Stimulated activated CD4-positive, alpha-beta T cell treated with anti-CD3 and anti-CD28 coated beads, Interleukin-1b, Interleukin-23, amount 100 ng/mL, for 48 hours (primary cell): ENCODE measurements at regions not wholly inside any gene's neighbourhood (a gene's known extent, or its start where the extent isn't known, plus 50 kb on each side); places are given as distances from the start of the nearest gene placed in this dataset.

Experiments used
- DNase-seq: peaks from one replicate; pipeline ENCODE4 v3.0.0-alpha.2; 2020

- no peak for DNase-seq
Measured at GRCh38 chr9:38312406-38312805, 80.1 kb upstream of the ALDH1B1 start.

GRCh38 chr9:38311382-38312270 lies 80.9 kb upstream of the ALDH1B1 start:
- DNase-seq: no peak

- DNase-seq: no peak
Measured at GRCh38 chr9:38309324-38310195, 82.9 kb upstream of the ALDH1B1 start.

GRCh38 chr9:38308136-38308535 lies 84.4 kb upstream of the ALDH1B1 start:
- DNase-seq: no peak

GRCh38 chr9:38306899-38307298 lies 85.6 kb upstream of the ALDH1B1 start:
- DNase-seq: no peak

- no peak for DNase-seq
Measured at GRCh38 chr9:38305582-38305981, 86.9 kb upstream of the ALDH1B1 start.

GRCh38 chr9:38301376-38302106 lies 91.0 kb upstream of the ALDH1B1 start:
- DNase-seq: no peak

GRCh38 chr9:38299856-38300255 lies 92.6 kb upstream of the ALDH1B1 start:
- no peak for DNase-seq

GRCh38 chr9:38298904-38299303 lies 93.6 kb upstream of the ALDH1B1 start:
- no peak for DNase-seq

- DNase-seq: no peak
Measured at GRCh38 chr9:38298503-38298902, 94.0 kb upstream of the ALDH1B1 start.

- no peak for DNase-seq
Measured at GRCh38 chr9:38296807-38297206, 95.7 kb upstream of the ALDH1B1 start.

GRCh38 chr9:38295764-38296163 lies 96.7 kb upstream of the ALDH1B1 start:
- DNase-seq: no peak

- no peak for DNase-seq
Measured at GRCh38 chr9:38294220-38294960, 98.1 kb upstream of the ALDH1B1 start.

GRCh38 chr9:38293022-38293421 lies 99.5 kb upstream of the ALDH1B1 start:
- no peak for DNase-seq

GRCh38 chr9:38292480-38292879 lies 100.0 kb upstream of the ALDH1B1 start:
- DNase-seq: no peak

- no peak for DNase-seq
Measured at GRCh38 chr9:38289866-38290245, 102.6 kb upstream of the ALDH1B1 start.

GRCh38 chr9:38289236-38289865 lies 103.2 kb upstream of the ALDH1B1 start:
- DNase-seq: no peak

- no peak for DNase-seq
Measured at GRCh38 chr9:38288502-38288901, 104.0 kb upstream of the ALDH1B1 start.

- no peak for DNase-seq
Measured at GRCh38 chr9:38287420-38287985, 105.0 kb upstream of the ALDH1B1 start.

GRCh38 chr9:38286766-38287165 lies 105.7 kb upstream of the ALDH1B1 start:
- DNase-seq: no peak

GRCh38 chr9:38286357-38286756 lies 106.1 kb upstream of the ALDH1B1 start:
- DNase-seq: no peak

- DNase-seq: no peak
Measured at GRCh38 chr9:38285236-38285635, 107.3 kb upstream of the ALDH1B1 start.
